GM06990 (cell line): ENCODE measurements at regions not wholly inside any gene's neighbourhood (a gene's known extent, or its start where the extent isn't known, plus 50 kb on each side); places are given as distances from the start of the nearest gene placed in this dataset.
A peak's percentile ranks its signal among the peaks of the same experiment; 100 is the strongest.

Experiments used
- DNase-seq: peaks from one replicate; pipeline ENCODE4 v3.0.0-alpha.2; 2011; ENCODE audit not compliant: insufficient read length; ENCODE audit errors: extremely low read depth
- H3K27me3 ChIP-seq: replicated peaks from 2 replicates; pipeline ENCODE4 v1.6.0; 2011; ENCODE audit warnings: low read length; ENCODE audit not compliant: control insufficient read depth, insufficient read depth
- H3K36me3 ChIP-seq: 2 replicates; pipeline ENCODE4 v1.5.1; 2011; ENCODE audit warnings: low read length; ENCODE audit not compliant: control insufficient read depth, insufficient read depth
- H3K4me3 ChIP-seq: replicated peaks from 2 replicates; pipeline ENCODE4 v1.5.1; 2011; ENCODE audit warnings: low read depth, mild to moderate bottlenecking, control low read depth, low read length
- CTCF ChIP-seq: IDR thresholded peaks from 2 replicates; pipeline ENCODE4 v1.5.1; 2011; ENCODE audit warnings: low read length, control low read depth, mild to moderate bottlenecking, inconsistent platforms; ENCODE audit not compliant: insufficient read depth, poor library complexity, severe bottlenecking

- DNase-seq: no peak
- no peak for TF ChIP-seq CTCF
These were observed 190.1 kb downstream of the LMO4 start for GRCh38 chr1:87518794-87519193.

GRCh38 chr1:87521452-87521851 lies 192.8 kb downstream of the LMO4 start:
- Histone ChIP-seq H3K27me3 (no peaks in the 10 kb centered on the region), H3K4me3 (no peak overlapping the region), H3K36me3 (no peaks in the 10 kb centered on the region)
- DNase-seq: no peak
- TF ChIP-seq CTCF: no peak

More at GRCh38 chr1:87518794-87519193, 190.1 kb downstream of the LMO4 start:
- no peak overlapping the region for H3K4me3 ChIP-seq
- H3K27me3 ChIP-seq: no peaks in the 10 kb centered on the region; the same call in 1 of the 2 replicates
- H3K36me3 ChIP-seq: no peaks in the 10 kb centered on the region

- H3K4me3 ChIP-seq: no peak overlapping the region
- H3K27me3 ChIP-seq: no peaks in the 10 kb centered on the region
- no peaks in the 10 kb centered on the region for H3K36me3 ChIP-seq
- no peak for TF ChIP-seq CTCF
- DNase-seq: no peak
These were observed 194.8 kb downstream of the LMO4 start for GRCh38 chr1:87523466-87523865.

GRCh38 chr1:87524021-87524754 lies 195.5 kb downstream of the LMO4 start:
- Histone ChIP-seq H3K36me3 (no peaks in the 10 kb centered on the region), H3K27me3 (no peaks in the 10 kb centered on the region), H3K4me3 (no peak overlapping the region)
- no peak for DNase-seq
- no peak for TF ChIP-seq CTCF

GRCh38 chr1:87528754-87529517 lies 200.3 kb downstream of the LMO4 start:
- peak; percentile 1 for DNase-seq
- H3K27me3 ChIP-seq: no peaks in the 10 kb centered on the region
- no peak for TF ChIP-seq CTCF
- H3K36me3 ChIP-seq: no peaks in the 10 kb centered on the region
- no peak overlapping the region for H3K4me3 ChIP-seq
